ENCODE measurements at regions not wholly inside any gene's neighbourhood (a gene's known extent, or its start where the extent isn't known, plus 50 kb on each side); places are given as distances from the start of the nearest gene placed in this dataset.

GRCh38 chr15:46934851-46935250, 782.5 kb upstream of the SEMA6D start:
- H4K20me1 ChIP-seq (ENCODE audit: control insufficient read depth, insufficient read depth, insufficient read length): no peaks in the 10 kb centered on the region
- H3K4me1 ChIP-seq (ENCODE audit: insufficient read depth, low read length): no peaks in the 10 kb centered on the region
- no peak overlapping the region for H3T11ph ChIP-seq (ENCODE audit: low read length)
- Mint-ChIP-seq H3K27me3 (ENCODE audit: low read depth) (no peaks in the 10 kb centered on the region), H3K36me3 (ENCODE audit: insufficient read depth in 1 of 3, low read depth in 3 of 3) (no peaks in the 10 kb centered on the region), H3K27ac (no peak overlapping the region), H3K4me1 (peaks cover 5 to 8% of the 10 kb centered on the region in 2 experiments; a peak in 3 of 4 replicates), H3K4me3 (no peak overlapping the region), H3K9me3 (no peaks in the 10 kb centered on the region)
- no peaks in the 10 kb centered on the region for H3K79me2 ChIP-seq (ENCODE audit: insufficient read depth, low read length)
- H3K4me2 ChIP-seq (ENCODE audit: insufficient read depth, insufficient read length, low read length): no peak overlapping the region
- no peaks in the 10 kb centered on the region for H3K27me3 ChIP-seq (ENCODE audit: insufficient read depth, low read length)
- H4K91ac ChIP-seq (ENCODE audit: insufficient read length, low read depth, low read length): no peak overlapping the region
- DNase-seq: no peak
- no peak overlapping the region for H3K27ac ChIP-seq (ENCODE audit: insufficient read length, low read depth, low read length)
- WGBS (ENCODE audit: extremely low coverage, insufficient read length, low lambda C conversion rate): no CpG with 5 or more reads among the region's 2 CpGs
- H2AFZ ChIP-seq (ENCODE audit: low read length): no peak overlapping the region
- no peak overlapping the region for H2BK5ac ChIP-seq (ENCODE audit: insufficient read length, low read length)
- no peak for TF ChIP-seq CTCF (conservative IDR thresholded peaks at IDR 0.05)
- H2BK12ac ChIP-seq (ENCODE audit: insufficient read length, low read depth, low read length): no peak overlapping the region
- no peak overlapping the region for H4K8ac ChIP-seq (replicated peaks; ENCODE audit: insufficient read length, low read depth, low read length)
- H3K56ac ChIP-seq (ENCODE audit: insufficient read length, low read depth, low read length): no peak overlapping the region
- H2BK15ac ChIP-seq (ENCODE audit: low read depth, low read length): no peak overlapping the region
- no peak overlapping the region for H2AK5ac ChIP-seq (ENCODE audit: insufficient read length, low read length)
- H2BK20ac ChIP-seq (ENCODE audit: low read depth, low read length, poor library complexity, severe bottlenecking): no peak overlapping the region
- H3K9me3 ChIP-seq (ENCODE audit: control insufficient read depth, low read depth, low read length): no peaks in the 10 kb centered on the region
- no peak overlapping the region for H2BK120ac ChIP-seq (ENCODE audit: low read depth, low read length, poor library complexity, severe bottlenecking)
- no peak overlapping the region for H3K4ac ChIP-seq (ENCODE audit: low read depth, low read length)
- H3K23ac ChIP-seq (ENCODE audit: insufficient read length, low read depth, low read length): no peak overlapping the region
- no peak overlapping the region for H3K9ac ChIP-seq (ENCODE audit: extremely low read depth, insufficient read length, low read length)
- H3K79me1 ChIP-seq (ENCODE audit: insufficient read depth, low read depth, low read length, poor library complexity, severe bottlenecking): no peaks in the 10 kb centered on the region
- no peaks in the 10 kb centered on the region for H3K23me2 ChIP-seq (ENCODE audit: insufficient read length, low read depth, low read length, poor library complexity, severe bottlenecking)
- no peak overlapping the region for H3K14ac ChIP-seq (ENCODE audit: insufficient read depth, low read length)
- no peak overlapping the region for H3K18ac ChIP-seq (ENCODE audit: insufficient read length, low read depth, low read length)
- no peak overlapping the region for H4K5ac ChIP-seq (ENCODE audit: insufficient read length, low read depth, low read length)

Measured in H9 (cell line).